GM23338 (cell line): ENCODE measurements at regions not wholly inside any gene's neighbourhood (a gene's known extent, or its start where the extent isn't known, plus 50 kb on each side); places are given as distances from the start of the nearest gene placed in this dataset.
A peak's percentile ranks its signal among the peaks of the same experiment; 100 is the strongest.

Source experiments
- ATAC-seq: fragments of 200-7000 bp; cut with Tn5 transposase; 3 replicates; pipeline ENCODE4 v1.9.1; 2020
- DNase-seq: peaks from one replicate; pipeline ENCODE4 v3.0.0-alpha.2; 2015; ENCODE audit warnings: low spot score
- H2AFZ ChIP-seq: fragments of 200-600 bp; sonication (generic); 2 replicates; pipeline ENCODE4 v1.8.0; 2016; ENCODE audit warnings: antibody characterized with exemption, mild to moderate bottlenecking, moderate library complexity
- H3F3A ChIP-seq: fragments of 200-600 bp; sonication (generic); replicated peaks from 2 replicates; pipeline ENCODE4 v1.8.0; 2017; ENCODE audit warnings: antibody characterized with exemption, mixed run types, low read depth
- H3K27ac ChIP-seq: fragments of 200-600 bp; sonication (generic); 2 replicates; pipeline ENCODE4 v1.6.1; 2016; ENCODE audit warnings: low read depth
- H3K27me3 ChIP-seq: fragments of 200-600 bp; sonication (generic); 2 replicates; pipeline ENCODE4 v1.8.0; 2016; ENCODE audit warnings: mild to moderate bottlenecking, mixed run types, moderate library complexity; ENCODE audit not compliant: insufficient read depth
- H3K36me3 ChIP-seq: fragments of 200-600 bp; sonication (generic); 2 replicates; pipeline ENCODE4 v1.8.0; 2016; ENCODE audit warnings: mild to moderate bottlenecking; ENCODE audit not compliant: insufficient read depth
- H3K4me1 ChIP-seq: fragments of 200-600 bp; sonication (generic); 2 replicates; pipeline ENCODE4 v1.8.0; 2016; ENCODE audit warnings: mild to moderate bottlenecking, moderate library complexity; ENCODE audit not compliant: insufficient read depth
- H3K4me2 ChIP-seq: fragments of 200-600 bp; sonication (generic); 2 replicates; pipeline ENCODE4 v1.7.1; 2017; ENCODE audit warnings: mixed run types
- H3K4me3 ChIP-seq: fragments of 200-600 bp; sonication (generic); 2 replicates; pipeline ENCODE4 v1.6.1; 2016; ENCODE audit warnings: mixed run types
- H3K79me2 ChIP-seq: fragments of 200-600 bp; sonication (generic); replicated peaks from 2 replicates; pipeline ENCODE4 v1.8.0; 2017; ENCODE audit warnings: mild to moderate bottlenecking; ENCODE audit not compliant: insufficient read depth
- H3K9me2 ChIP-seq: fragments of 200-600 bp; sonication (generic); 2 replicates; pipeline ENCODE4 v1.8.0; 2017; ENCODE audit not compliant: insufficient read depth
- H4K20me1 ChIP-seq: fragments of 200-600 bp; sonication (generic); replicated peaks from 2 replicates; pipeline ENCODE4 v1.8.0; 2017; ENCODE audit warnings: mild to moderate bottlenecking; ENCODE audit not compliant: insufficient read depth
- H3K27ac Mint-ChIP-seq: 2 replicates; pipeline ENCODE4 v1.8.0; 2020; ENCODE audit warnings: inconsistent platforms, mild to moderate bottlenecking, moderate library complexity, mixed read lengths
- H3K27me3 Mint-ChIP-seq: 3 replicates; pipeline ENCODE4 v1.8.0; 2022; ENCODE audit warnings: low read depth, mild to moderate bottlenecking, moderate library complexity, mixed read lengths, inconsistent platforms; ENCODE audit not compliant: insufficient read depth, poor library complexity
- H3K36me3 Mint-ChIP-seq: 3 replicates; pipeline ENCODE4 v1.8.0; 2021; ENCODE audit warnings: low read depth, mild to moderate bottlenecking, inconsistent platforms, moderate library complexity, mixed read lengths
- H3K4me1 Mint-ChIP-seq: 3 replicates; pipeline ENCODE4 v1.8.0; 2020; ENCODE audit warnings: mild to moderate bottlenecking, inconsistent platforms, mixed read lengths
- H3K4me3 Mint-ChIP-seq: 3 replicates; pipeline ENCODE4 v1.8.0; 2021; ENCODE audit warnings: moderate library complexity, mild to moderate bottlenecking, inconsistent platforms, mixed read lengths
- H3K9me3 Mint-ChIP-seq: 3 replicates; pipeline ENCODE4 v1.8.0; 2020; ENCODE audit warnings: moderate library complexity, mild to moderate bottlenecking, inconsistent platforms, mixed read lengths
- CREB1 ChIP-seq: fragments of 250-450 bp; sonication (Bioruptor Pico); IDR thresholded peaks from 2 replicates; pipeline ENCODE4 v1.5.0; 2020; ENCODE audit warnings: low read depth, mild to moderate bottlenecking, moderate library complexity
- CTCF ChIP-seq, 2 experiments: fragments of 200-600 bp in 1 of 2; sonication (generic) in 1 of 2; conservative IDR thresholded peaks; 2 replicates each; pipeline versions ENCODE4 v1.5.1 to v1.6.1; 2016 to 2017; ENCODE audit warnings: antibody characterized with exemption in 2 of 2, low read depth in 2 of 2, mild to moderate bottlenecking in 2 of 2, moderate library complexity in 1 of 2
- EZH2 ChIP-seq: fragments of 200-600 bp; sonication (generic); IDR thresholded peaks from one replicate; pipeline ENCODE4 v1.8.0; 2017; ENCODE audit warnings: antibody characterized with exemption, mild to moderate bottlenecking, low read depth; ENCODE audit not compliant: unreplicated experiment
- JUNB ChIP-seq: IDR thresholded peaks from one replicate; pipeline ENCODE4 v1.6.1; 2016; ENCODE audit warnings: antibody characterized with exemption; ENCODE audit not compliant: unreplicated experiment
- POLR2AphosphoS5 ChIP-seq: IDR thresholded peaks from 2 replicates; pipeline ENCODE4 v1.6.1; 2016; ENCODE audit warnings: antibody characterized with exemption, low read depth
- STAT1 ChIP-seq: IDR thresholded peaks from one replicate; pipeline ENCODE4 v1.6.1; 2016; ENCODE audit warnings: antibody characterized with exemption; ENCODE audit not compliant: unreplicated experiment
- ZNF114 ChIP-seq: fragments of 250-450 bp; sonication (Bioruptor Pico); IDR thresholded peaks from 2 replicates; pipeline ENCODE4 v1.5.0; 2020; ENCODE audit warnings: mild to moderate bottlenecking, moderate library complexity
- ZNF331 ChIP-seq: fragments of 250-450 bp; sonication (Bioruptor Pico); IDR thresholded peaks from 2 replicates; pipeline ENCODE4 v1.5.0; 2020; ENCODE audit warnings: low read depth, mild to moderate bottlenecking, moderate library complexity
- ZNF462 ChIP-seq: fragments of 250-450 bp; sonication (Bioruptor Pico); IDR thresholded peaks from 2 replicates; pipeline ENCODE4 v1.5.0; 2020; ENCODE audit warnings: mild to moderate bottlenecking, moderate library complexity

GRCh38 chr5:5787373-5787772 is 364.9 kb downstream of the ICE1 start:
- H3K4me1 Mint-ChIP-seq, result peaks cover 14% of the 10 kb centered on the region
- peaks cover 17% of the 10 kb centered on the region for H3K36me3 Mint-ChIP-seq
- DNase-seq, result no peak
- H3K27me3 Mint-ChIP-seq, result peaks cover 3% of the 10 kb centered on the region
- H3K27ac Mint-ChIP-seq, result no peak overlapping the region
- Histone ChIP-seq H2AFZ (0 out of 2 replicates have a peak overlapping the region, but pooled peaks have one; percentile 28), H3K27ac (no peak overlapping the region), H4K20me1 (no peaks in the 10 kb centered on the region; the same call in 1 of the 2 replicates), H3K4me1 (peaks cover 19% of the 10 kb centered on the region), H3K27me3 (no peaks in the 10 kb centered on the region), H3K4me3 (no peak overlapping the region), H3K9me2 (peaks cover 8% of the 10 kb centered on the region), H3K79me2 (no peaks in the 10 kb centered on the region), H3K4me2 (no peak overlapping the region), H3K36me3 (no peaks in the 10 kb centered on the region), H3F3A (no peaks in the 10 kb centered on the region)
- no peak for TF ChIP-seq ZNF462 (CRISPR knock-in tag)
- ATAC-seq, result no peak
- no peak overlapping the region for H3K4me3 Mint-ChIP-seq
- H3K9me3 Mint-ChIP-seq, result peaks cover 19% of the 10 kb centered on the region

- peaks cover 3% of the 10 kb centered on the region for H3K27me3 Mint-ChIP-seq
- ATAC-seq, result no peak
- H3K4me2 ChIP-seq, result peak overlapping the region; percentile 19; the same call in 1 of the 2 replicates
Measured at GRCh38 chr5:5784101-5784500, 361.6 kb downstream of the ICE1 start.

More at GRCh38 chr5:5784101-5784500, 361.6 kb downstream of the ICE1 start:
- H3K4me3 ChIP-seq, result no peak overlapping the region
- peak overlapping the region; percentile 7; the same call in 1 of the 2 replicates for H3K27ac ChIP-seq
- DNase-seq, result no peak
- H3K4me3 Mint-ChIP-seq, result no peak overlapping the region
- peaks cover 19% of the 10 kb centered on the region for H3K9me3 Mint-ChIP-seq
- peak overlapping the region; percentile 61; the same call in 1 of the 2 replicates for H2AFZ ChIP-seq
- H3K27ac Mint-ChIP-seq, result peak overlapping the region; percentile 50; the same call in 1 of the 2 replicates
- no peaks in the 10 kb centered on the region for H3K79me2 ChIP-seq
- peaks cover 17% of the 10 kb centered on the region for H3K36me3 Mint-ChIP-seq
- peaks cover 14% of the 10 kb centered on the region for H3K4me1 Mint-ChIP-seq
- no peaks in the 10 kb centered on the region for H3K36me3 ChIP-seq
- no peaks in the 10 kb centered on the region for H4K20me1 ChIP-seq
- H3K4me1 ChIP-seq, result peaks cover 19% of the 10 kb centered on the region
- H3F3A ChIP-seq, result no peaks in the 10 kb centered on the region
- TF ChIP-seq JUNB (no peak), CREB1 (CRISPR knock-in tag) (no peak), POLR2AphosphoS5 (no peak), EZH2 (no peak), ZNF114 (CRISPR knock-in tag) (no peak), ZNF331 (CRISPR knock-in tag) (no peak), CTCF (conservative IDR thresholded peaks at IDR 0.05; ENCODE audit: low read depth in 2 of 2) (no peak), STAT1 (no peak)
- H3K27me3 ChIP-seq, result no peaks in the 10 kb centered on the region
- peaks cover 12% of the 10 kb centered on the region for H3K9me2 ChIP-seq
